Karpas-422 (cell line): ENCODE measurements at regions not wholly inside any gene's neighbourhood (a gene's known extent, or its start where the extent isn't known, plus 50 kb on each side); places are given as distances from the start of the nearest gene placed in this dataset.

Experiments used
- DNase-seq: peaks from one replicate; pipeline ENCODE4 v3.0.0-alpha.2; 2015
- H2AFZ ChIP-seq: fragments of 200-600 bp; sonication (generic); 2 replicates; pipeline ENCODE4 v1.6.1; 2014; ENCODE audit warnings: antibody characterized with exemption, low read length, mixed read lengths
- H3K27ac ChIP-seq: fragments of 200-600 bp; sonication (generic); 2 replicates; pipeline ENCODE4 v1.5.1; 2014; ENCODE audit warnings: mild to moderate bottlenecking, low read length, moderate library complexity
- H3K27me3 ChIP-seq: fragments of 200-600 bp; sonication (generic); 2 replicates; pipeline ENCODE4 v1.6.1; 2014; ENCODE audit warnings: low read length, mixed read lengths
- H3K36me3 ChIP-seq: fragments of 200-600 bp; sonication (generic); 2 replicates; pipeline ENCODE4 v1.6.1; 2014; ENCODE audit warnings: low read length, mixed read lengths; ENCODE audit not compliant: insufficient read depth
- H3K4me1 ChIP-seq: fragments of 200-600 bp; sonication (generic); 2 replicates; pipeline ENCODE4 v1.6.1; 2014; ENCODE audit warnings: mild to moderate bottlenecking, low read length, mixed read lengths
- H3K4me2 ChIP-seq: fragments of 200-600 bp; sonication (generic); 2 replicates; pipeline ENCODE4 v1.6.1; 2014; ENCODE audit warnings: low read length, low read depth, mild to moderate bottlenecking; ENCODE audit not compliant: poor library complexity, severe bottlenecking
- H3K4me3 ChIP-seq: fragments of 200-600 bp; sonication (generic); 2 replicates; pipeline ENCODE4 v1.5.1; 2014; ENCODE audit warnings: mild to moderate bottlenecking, antibody characterized with exemption, low read length, mixed read lengths
- H3K79me2 ChIP-seq: fragments of 200-600 bp; sonication (generic); 2 replicates; pipeline ENCODE4 v1.6.1; 2014; ENCODE audit warnings: mild to moderate bottlenecking, low read length, mixed read lengths
- H3K9ac ChIP-seq: fragments of 200-600 bp; sonication (generic); 2 replicates; pipeline ENCODE4 v1.6.0; 2014; ENCODE audit warnings: low read length
- H3K9me2 ChIP-seq: fragments of 200-600 bp; sonication (generic), shearing (Covaris generic); replicated peaks from 2 replicates; pipeline ENCODE4 v1.6.0; 2014; ENCODE audit warnings: mild to moderate bottlenecking, low read length, moderate library complexity; ENCODE audit not compliant: insufficient read depth
- H3K9me3 ChIP-seq: fragments of 300-700, 200-600 bp; sonication (generic); 2 replicates; pipeline ENCODE4 v1.6.1; 2014; ENCODE audit warnings: low read length, mixed read lengths
- H4K20me1 ChIP-seq: fragments of 200-600 bp; sonication (generic); 2 replicates; pipeline ENCODE4 v1.6.1; 2014; ENCODE audit warnings: mild to moderate bottlenecking, antibody characterized with exemption, low read length, low read depth; ENCODE audit not compliant: insufficient read depth

- no peaks in the 10 kb centered on the region for H4K20me1 ChIP-seq
- no peak overlapping the region for H3K9ac ChIP-seq
- H2AFZ ChIP-seq = no peak overlapping the region
- no peaks in the 10 kb centered on the region for H3K79me2 ChIP-seq
- no peaks in the 10 kb centered on the region for H3K4me1 ChIP-seq
- H3K9me3 ChIP-seq = no peaks in the 10 kb centered on the region
- no peaks in the 10 kb centered on the region for H3K9me2 ChIP-seq
- no peak overlapping the region for H3K4me2 ChIP-seq
- H3K27ac ChIP-seq = no peak overlapping the region
- DNase-seq = peak; percentile 72
- H3K36me3 ChIP-seq = no peaks in the 10 kb centered on the region
- H3K27me3 ChIP-seq = no peaks in the 10 kb centered on the region
- H3K4me3 ChIP-seq = no peak overlapping the region
Measured at GRCh38 chr11:93248602-93249001, 50.8 kb upstream of the SLC36A4 start.

GRCh38 chr11:93249459-93250220 is 51.8 kb upstream of the SLC36A4 start:
- DNase-seq = no peak
- no peaks in the 10 kb centered on the region for H3K79me2 ChIP-seq
- H3K9me2 ChIP-seq = no peaks in the 10 kb centered on the region
- no peak overlapping the region for H3K9ac ChIP-seq
- no peak overlapping the region for H3K4me2 ChIP-seq
- H3K36me3 ChIP-seq = no peaks in the 10 kb centered on the region
- H2AFZ ChIP-seq = no peak overlapping the region
- no peak overlapping the region for H3K4me3 ChIP-seq
- H3K4me1 ChIP-seq = no peaks in the 10 kb centered on the region
- no peaks in the 10 kb centered on the region for H3K9me3 ChIP-seq
- H4K20me1 ChIP-seq = no peaks in the 10 kb centered on the region
- no peak overlapping the region for H3K27ac ChIP-seq
- no peaks in the 10 kb centered on the region for H3K27me3 ChIP-seq

GRCh38 chr11:93250326-93250725 is 52.5 kb upstream of the SLC36A4 start:
- H3K9me3 ChIP-seq = no peaks in the 10 kb centered on the region
- no peaks in the 10 kb centered on the region for H3K36me3 ChIP-seq
- no peak overlapping the region for H3K27ac ChIP-seq
- H3K27me3 ChIP-seq = no peaks in the 10 kb centered on the region
- no peak overlapping the region for H3K4me2 ChIP-seq
- no peaks in the 10 kb centered on the region for H3K79me2 ChIP-seq
- no peak overlapping the region for H3K4me3 ChIP-seq
- no peak overlapping the region for H2AFZ ChIP-seq
- no peaks in the 10 kb centered on the region for H4K20me1 ChIP-seq
- no peaks in the 10 kb centered on the region for H3K9me2 ChIP-seq
- no peak for DNase-seq
- no peaks in the 10 kb centered on the region for H3K4me1 ChIP-seq
- H3K9ac ChIP-seq = no peak overlapping the region

GRCh38 chr11:93251922-93252321 is 54.1 kb upstream of the SLC36A4 start:
- Histone ChIP-seq H3K4me3 (no peak overlapping the region), H3K9me2 (no peaks in the 10 kb centered on the region), H4K20me1 (no peaks in the 10 kb centered on the region), H3K4me2 (no peak overlapping the region), H3K36me3 (no peaks in the 10 kb centered on the region), H2AFZ (no peak overlapping the region), H3K79me2 (no peaks in the 10 kb centered on the region), H3K9me3 (no peaks in the 10 kb centered on the region), H3K4me1 (no peaks in the 10 kb centered on the region), H3K27ac (no peak overlapping the region), H3K27me3 (no peaks in the 10 kb centered on the region), H3K9ac (no peak overlapping the region)
- DNase-seq = no peak

GRCh38 chr11:93253111-93253510 is 55.3 kb upstream of the SLC36A4 start:
- no peaks in the 10 kb centered on the region for H3K36me3 ChIP-seq
- H3K79me2 ChIP-seq = no peaks in the 10 kb centered on the region
- no peaks in the 10 kb centered on the region for H3K9me3 ChIP-seq
- H3K4me3 ChIP-seq = no peak overlapping the region
- H3K27me3 ChIP-seq = no peaks in the 10 kb centered on the region
- no peak overlapping the region for H3K27ac ChIP-seq
- no peak overlapping the region for H3K9ac ChIP-seq
- no peak overlapping the region for H3K4me2 ChIP-seq
- H3K9me2 ChIP-seq = no peaks in the 10 kb centered on the region
- no peak overlapping the region for H2AFZ ChIP-seq
- H3K4me1 ChIP-seq = no peaks in the 10 kb centered on the region
- DNase-seq = no peak
- H4K20me1 ChIP-seq = no peaks in the 10 kb centered on the region

- Histone ChIP-seq H3K27me3 (peaks cover 4% of the 10 kb centered on the region; the same call in 1 of the 2 replicates), H2AFZ (no peak overlapping the region), H4K20me1 (no peaks in the 10 kb centered on the region), H3K4me3 (no peak overlapping the region), H3K79me2 (no peaks in the 10 kb centered on the region), H3K4me1 (no peaks in the 10 kb centered on the region), H3K9ac (no peak overlapping the region), H3K4me2 (no peak overlapping the region), H3K9me3 (peaks cover 10% of the 10 kb centered on the region), H3K9me2 (0 out of 2 replicates have a peak, but pooled peaks cover 3% of the 10 kb centered on the region), H3K27ac (no peak overlapping the region), H3K36me3 (no peaks in the 10 kb centered on the region; the same call in 1 of the 2 replicates)
- DNase-seq = no peak
Measured at GRCh38 chr11:93256623-93257022, 58.8 kb upstream of the SLC36A4 start.

GRCh38 chr11:93267383-93267782 is 63.2 kb upstream of the DEUP1 start:
- Histone ChIP-seq H3K4me2 (no peak overlapping the region), H3K4me3 (no peak overlapping the region), H3K27me3 (no peaks in the 10 kb centered on the region), H3K9me3 (no peaks in the 10 kb centered on the region), H2AFZ (no peak overlapping the region), H3K27ac (no peak overlapping the region), H3K36me3 (no peaks in the 10 kb centered on the region), H3K4me1 (no peaks in the 10 kb centered on the region), H3K79me2 (no peaks in the 10 kb centered on the region), H3K9ac (no peak overlapping the region), H3K9me2 (no peaks in the 10 kb centered on the region), H4K20me1 (no peaks in the 10 kb centered on the region)
- DNase-seq = no peak

GRCh38 chr11:93268287-93269040 is 62.1 kb upstream of the DEUP1 start:
- H2AFZ ChIP-seq = no peak overlapping the region

More at GRCh38 chr11:93268287-93269040, 62.1 kb upstream of the DEUP1 start:
- Histone ChIP-seq H3K36me3 (no peaks in the 10 kb centered on the region), H3K9ac (no peak overlapping the region), H3K9me3 (no peaks in the 10 kb centered on the region), H3K79me2 (no peaks in the 10 kb centered on the region), H3K4me3 (no peak overlapping the region), H3K27ac (no peak overlapping the region), H3K9me2 (no peaks in the 10 kb centered on the region), H4K20me1 (no peaks in the 10 kb centered on the region), H3K27me3 (no peaks in the 10 kb centered on the region), H3K4me1 (no peaks in the 10 kb centered on the region), H3K4me2 (no peak overlapping the region)
- DNase-seq = no peak
